PC-9 (cell line): ENCODE measurements at regions not wholly inside any gene's neighbourhood (a gene's known extent, or its start where the extent isn't known, plus 50 kb on each side); places are given as distances from the start of the nearest gene placed in this dataset.

Source experiments
- BruUV-seq: library from RNA; stranded (reverse); fragments of 400-500 nt; replicated peaks from 2 replicates; lab custom pipeline; 2021; lab: Mats Ljungman, UMichigan
- CTCF ChIA-PET: fragments of 300-600 bp; sonication (Branson Sonifier 250); formaldehyde crosslinking; loops from one replicate; lab custom pipeline; 2022; ENCODE audit warnings: antibody characterized with exemption; lab: Charles Lee
- POLR2A ChIA-PET: fragments of 300-600 bp; sonication (Branson Sonifier 250); formaldehyde crosslinking; loops from one replicate; lab custom pipeline; 2022; ENCODE audit warnings: antibody characterized with exemption; ENCODE audit not compliant: unreplicated experiment; lab: Charles Lee
- DNase-seq, 2 experiments: peaks; one replicate each; pipeline versions ENCODE4 v3.0.0 to v3.0.0-alpha.2; 2015 to 2022; ENCODE audit warnings: mixed read lengths in 1 of 2
- H2AFZ ChIP-seq: fragments of 200-600 bp; sonication (generic); 2 replicates; pipeline ENCODE4 v1.8.1; 2017; ENCODE audit warnings: antibody characterized with exemption
- H3F3A ChIP-seq: fragments of 200-600 bp; sonication (generic); 2 replicates; pipeline ENCODE4 v1.8.1; 2017; ENCODE audit warnings: antibody characterized with exemption, mild to moderate bottlenecking, low read depth; ENCODE audit not compliant: insufficient read depth
- H3K27ac ChIP-seq: fragments of 200-600 bp; sonication (generic); 2 replicates; pipeline ENCODE4 v1.6.1; 2016; ENCODE audit warnings: mixed run types
- H3K27me3 ChIP-seq: fragments of 200-600 bp; sonication (generic); 2 replicates; pipeline ENCODE4 v1.6.1; 2016; ENCODE audit warnings: low read depth, mixed run types; ENCODE audit not compliant: insufficient read depth
- H3K36me3 ChIP-seq: fragments of 200-600 bp; sonication (generic); 2 replicates; pipeline ENCODE4 v1.6.1; 2016; ENCODE audit warnings: low read depth, mixed run types
- H3K4me1 ChIP-seq: fragments of 200-600 bp; sonication (generic); replicated peaks from 2 replicates; pipeline ENCODE4 v1.6.1; 2016; ENCODE audit warnings: mixed run types; ENCODE audit not compliant: insufficient read depth
- H3K4me2 ChIP-seq: fragments of 200-600 bp; sonication (generic); 2 replicates; pipeline ENCODE4 v1.6.1; 2017; ENCODE audit warnings: mixed run types
- H3K4me3 ChIP-seq: fragments of 200-600 bp; sonication (generic); 2 replicates; pipeline ENCODE4 v1.6.1; 2016; ENCODE audit warnings: mixed run types
- H3K79me2 ChIP-seq: fragments of 200-600 bp; sonication (generic); 2 replicates; pipeline ENCODE4 v1.6.1; 2017; ENCODE audit warnings: low read depth, mixed run types
- H3K9me2 ChIP-seq: fragments of 200-600 bp; sonication (generic); 2 replicates; pipeline ENCODE4 v1.8.1; 2017; ENCODE audit warnings: mild to moderate bottlenecking; ENCODE audit not compliant: insufficient read depth
- H3K9me3 ChIP-seq: fragments of 200-600 bp; sonication (generic); 2 replicates; pipeline ENCODE4 v1.8.1; 2016; ENCODE audit warnings: low read depth; ENCODE audit not compliant: insufficient read depth
- H4K20me1 ChIP-seq: fragments of 200-600 bp; sonication (generic); 2 replicates; pipeline ENCODE4 v1.8.1; 2017; ENCODE audit not compliant: insufficient read depth
- CTCF ChIP-seq: fragments of 200-600 bp; sonication (generic); conservative IDR thresholded peaks from 2 replicates; pipeline ENCODE4 v1.6.1; 2017; ENCODE audit warnings: mixed run types, antibody characterized with exemption, mild to moderate bottlenecking, moderate library complexity
- EZH2 ChIP-seq: fragments of 200-600 bp; sonication (generic); IDR thresholded peaks from 2 replicates; pipeline ENCODE4 v1.8.0; 2017; ENCODE audit warnings: antibody characterized with exemption, low read depth
- intact Hi-C: fragments of 100-400 bp; cut with micrococcal nuclease; formaldehyde crosslinking; loops from one replicate; pipeline ENCODE4 v1.10.0; 2022; ENCODE audit not compliant: unreplicated experiment

- Histone ChIP-seq H3K27me3 (no peaks in the 10 kb centered on the region), H3K9me2 (no peaks in the 10 kb centered on the region), H4K20me1 (no peaks in the 10 kb centered on the region), H3K4me3 (no peak overlapping the region), H3K9me3 (no peaks in the 10 kb centered on the region), H3K4me1 (no peaks in the 10 kb centered on the region), H3K27ac (no peak overlapping the region), H3K36me3 (no peaks in the 10 kb centered on the region), H3K4me2 (no peak overlapping the region), H3F3A (no peaks in the 10 kb centered on the region), H2AFZ (no peak overlapping the region), H3K79me2 (no peaks in the 10 kb centered on the region)
- TF ChIP-seq CTCF: no peak
- TF ChIP-seq EZH2: no peak
- POLR2A ChIA-PET: no interaction called here
- intact Hi-C loops: no loop called here
- CTCF ChIA-PET: no interaction called here
- BruUV-seq: no TSS peak
- DNase-seq: no peak
These were observed 737.8 kb upstream of the ADAMTS5 start for GRCh38 chr21:27704567-27705166.

- no peaks in the 10 kb centered on the region for H3K9me2 ChIP-seq
- no peaks in the 10 kb centered on the region for H3K36me3 ChIP-seq
- no peaks in the 10 kb centered on the region for H3K79me2 ChIP-seq
- no peaks in the 10 kb centered on the region for H3K4me1 ChIP-seq
- CTCF ChIA-PET: no interaction called here
- no peaks in the 10 kb centered on the region for H3K27me3 ChIP-seq
- H3F3A ChIP-seq: no peaks in the 10 kb centered on the region
- no peaks in the 10 kb centered on the region for H4K20me1 ChIP-seq
- no peaks in the 10 kb centered on the region for H3K9me3 ChIP-seq
- BruUV-seq: no TSS peak
- DNase-seq: no peak
- POLR2A ChIA-PET: no interaction called here
- no peak overlapping the region for H3K27ac ChIP-seq
- no peak overlapping the region for H2AFZ ChIP-seq
- no peak for TF ChIP-seq EZH2
- no peak for TF ChIP-seq CTCF
- H3K4me3 ChIP-seq: no peak overlapping the region
- intact Hi-C loops: no loop called here
- H3K4me2 ChIP-seq: no peak overlapping the region
These were observed 736.9 kb upstream of the ADAMTS5 start for GRCh38 chr21:27703791-27704190.

GRCh38 chr21:27700974-27701614 lies 734.2 kb upstream of the ADAMTS5 start:
- Histone ChIP-seq H2AFZ (no peak overlapping the region), H3K9me2 (no peaks in the 10 kb centered on the region), H4K20me1 (no peaks in the 10 kb centered on the region), H3K4me1 (no peaks in the 10 kb centered on the region), H3K9me3 (no peaks in the 10 kb centered on the region), H3K27ac (no peak overlapping the region), H3K36me3 (no peaks in the 10 kb centered on the region), H3K4me3 (no peak overlapping the region), H3K27me3 (no peaks in the 10 kb centered on the region), H3K79me2 (no peaks in the 10 kb centered on the region), H3F3A (no peaks in the 10 kb centered on the region), H3K4me2 (no peak overlapping the region)
- CTCF ChIA-PET: interaction anchor here (0.6 to 0.7 kb wide), 2 partner anchors 1044 to 1046 kb away, joined by 3 read pairs; no protein-coding TSS in a partner anchor
- TF ChIP-seq EZH2: no peak
- peak; percentile 80 for TF ChIP-seq CTCF
- DNase-seq: peak; percentile 50 to 52
- BruUV-seq: no TSS peak
- intact Hi-C loops: loop anchor here (1.0 to 2.0 kb wide), 3 partner anchors 635 to 1044 kb away; no protein-coding TSS in a partner anchor
- POLR2A ChIA-PET: no interaction called here
